NT2/D1 (cell line): ENCODE measurements at regions not wholly inside any gene's neighbourhood (a gene's known extent, or its start where the extent isn't known, plus 50 kb on each side); places are given as distances from the start of the nearest gene placed in this dataset.

Experiments
- YY1 ChIP-seq: IDR thresholded peaks from 2 replicates; pipeline ENCODE4 v1.6.1; 2011; ENCODE audit not compliant: insufficient read length, insufficient read depth
- ZNF274 ChIP-seq: IDR thresholded peaks from 2 replicates; pipeline ENCODE4 v1.6.1; 2011; ENCODE audit warnings: mild to moderate bottlenecking, low read depth, low read length

GRCh38 chr4:3666263-3666662 lies 99.9 kb upstream of the ADRA2C start:
- no peak for TF ChIP-seq YY1
- TF ChIP-seq ZNF274: no peak
